Muscle of leg (tissue), 3 donors: ENCODE measurements at regions not wholly inside any gene's neighbourhood (a gene's known extent, or its start where the extent isn't known, plus 50 kb on each side); places are given as distances from the start of the nearest gene placed in this dataset.
"Not testable (repeated sequence)": the region's sequence is repeated elsewhere in the genome, so short reads cannot be mapped to it uniquely, and the experiment has no call there.

Experiments used
- DNase-seq: peaks from one replicate; pipeline ENCODE4 v3.0.0; 2013
- H3K27ac ChIP-seq: one replicate; pipeline ENCODE4 v1.5.1; 2013; ENCODE audit warnings: mild to moderate bottlenecking, low read length, control low read depth
- H3K27me3 ChIP-seq: one replicate; pipeline ENCODE4 v1.6.1; 2013; ENCODE audit warnings: low read length; ENCODE audit not compliant: control insufficient read depth, insufficient read depth
- H3K36me3 ChIP-seq: one replicate; pipeline ENCODE4 v1.6.1; 2013; ENCODE audit warnings: low read length; ENCODE audit not compliant: control insufficient read depth, insufficient read depth
- H3K4me1 ChIP-seq: one replicate; pipeline ENCODE4 v1.6.1; 2013; ENCODE audit warnings: low read length; ENCODE audit not compliant: control insufficient read depth, insufficient read depth
- H3K4me3 ChIP-seq: one replicate; pipeline ENCODE4 v1.5.1; 2013; ENCODE audit warnings: low read length, control low read depth
- H3K9me3 ChIP-seq: replicated peaks from 2 replicates; pipeline ENCODE4 v1.6.1; 2013; ENCODE audit warnings: low read depth, low read length; ENCODE audit not compliant: control insufficient read depth
- WGBS: methylation state at CpG from one replicate; pipeline ENCODE4 v1.1.5; 2013; ENCODE audit warnings: missing lambda C conversion rate; ENCODE audit not compliant: insufficient coverage; 5-methylcytosine and 5-hydroxymethylcytosine counted together

GRCh38 chr11:79627281-79627680 lies 186.5 kb upstream of the TENM4 start:
- H3K9me3 ChIP-seq = peaks cover 3% of the 10 kb centered on the region
- WGBS = 100% methylated on average over 1 of the region's 6 CpGs

DNA sequence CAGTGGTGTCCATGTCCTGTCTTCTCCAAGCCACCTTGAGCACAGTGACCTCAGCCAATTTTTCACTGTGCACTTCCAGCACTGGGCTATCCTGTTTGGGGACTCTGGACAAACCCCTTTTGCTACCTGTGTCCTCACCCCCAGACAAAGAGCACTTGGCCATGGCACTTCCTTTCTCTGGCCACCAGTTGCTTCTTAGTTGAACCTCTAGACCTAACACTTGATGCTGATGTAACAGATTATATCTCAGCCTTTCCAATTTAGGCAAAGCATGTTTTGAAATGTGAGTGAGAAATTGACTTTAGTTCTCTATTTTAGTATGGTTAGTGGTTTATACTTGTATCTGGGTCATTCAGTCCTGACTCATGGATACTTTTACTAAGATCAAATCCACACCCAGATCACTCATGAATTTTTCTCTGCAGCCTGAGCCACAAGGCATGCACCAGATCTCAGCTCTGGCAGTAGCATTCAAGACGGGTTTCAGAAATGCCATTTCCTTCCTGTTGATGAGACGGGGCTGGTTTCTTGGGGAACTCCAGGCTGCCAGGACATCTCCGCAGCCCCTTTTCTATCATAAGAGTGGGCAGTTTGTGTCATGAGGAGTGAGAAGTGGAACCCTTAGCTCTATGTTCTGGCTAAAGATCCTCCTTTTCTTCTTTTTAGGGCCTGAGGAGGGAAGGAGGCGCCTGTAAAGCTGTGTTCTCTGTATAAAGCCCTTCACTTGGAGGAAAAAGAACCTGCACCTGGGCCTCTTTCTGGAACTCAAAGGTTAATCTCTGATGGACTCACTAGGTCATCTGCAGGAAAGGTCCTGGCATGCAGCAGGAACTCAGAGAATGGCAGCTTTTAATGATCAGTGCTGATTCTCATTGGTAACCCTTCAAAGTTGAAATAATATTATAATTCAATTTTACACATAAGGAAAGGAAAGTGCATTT lies 185.6 kb upstream of the TENM4 start:
- no peaks in the 10 kb centered on the region for H3K36me3 ChIP-seq
- H3K9me3 ChIP-seq = peaks cover 3% of the 10 kb centered on the region
- H3K4me1 ChIP-seq = no peaks in the 10 kb centered on the region
- WGBS = 60% methylated on average over 1 of the region's 4 CpGs
- DNase-seq = no peak
- no peak overlapping the region for H3K27ac ChIP-seq
- no peaks in the 10 kb centered on the region for H3K27me3 ChIP-seq
- H3K4me3 ChIP-seq = no peak overlapping the region

More at GRCh38 chr11:79627281-79627680, 186.5 kb upstream of the TENM4 start:
- no peaks in the 10 kb centered on the region for H3K27me3 ChIP-seq
- H3K36me3 ChIP-seq = no peaks in the 10 kb centered on the region
- no peak for DNase-seq
- no peak overlapping the region for H3K4me3 ChIP-seq
- H3K4me1 ChIP-seq = no peaks in the 10 kb centered on the region
- no peak overlapping the region for H3K27ac ChIP-seq

GRCh38 chr11:79623375-79623774 lies 182.5 kb upstream of the TENM4 start:
- Histone ChIP-seq H3K36me3 (no peaks in the 10 kb centered on the region), H3K4me3 (no peak overlapping the region), H3K9me3 (peaks cover 3% of the 10 kb centered on the region), H3K27me3 (no peaks in the 10 kb centered on the region), H3K4me1 (no peaks in the 10 kb centered on the region), H3K27ac (no peak overlapping the region)
- no CpG with 5 or more reads among the region's 2 CpGs for WGBS
- DNase-seq = no peak

GRCh38 chr11:79617561-79617960 lies 176.7 kb upstream of the TENM4 start:
- Histone ChIP-seq H3K27me3 (no peaks in the 10 kb centered on the region), H3K4me3 (no peak overlapping the region), H3K27ac (no peak overlapping the region), H3K9me3 (no peaks in the 10 kb centered on the region), H3K36me3 (no peaks in the 10 kb centered on the region), H3K4me1 (no peaks in the 10 kb centered on the region)
- no peak for DNase-seq
- 33% methylated on average over 1 of the region's 3 CpGs for WGBS

GRCh38 chr11:79616392-79616851 lies 175.6 kb upstream of the TENM4 start:
- Histone ChIP-seq H3K4me1 (no peaks in the 10 kb centered on the region), H3K9me3 (no peaks in the 10 kb centered on the region), H3K4me3 (no peak overlapping the region), H3K27ac (no peak overlapping the region), H3K36me3 (no peaks in the 10 kb centered on the region), H3K27me3 (no peaks in the 10 kb centered on the region)
- no peak for DNase-seq
- no CpG with 5 or more reads among the region's 3 CpGs for WGBS

- Histone ChIP-seq H3K4me3 (no peak overlapping the region), H3K4me1 (no peaks in the 10 kb centered on the region), H3K27me3 (no peaks in the 10 kb centered on the region), H3K9me3 (no peaks in the 10 kb centered on the region), H3K27ac (no peak overlapping the region), H3K36me3 (no peaks in the 10 kb centered on the region)
- DNase-seq = no peak
- 70% methylated on average over 1 of the region's 5 CpGs for WGBS
Measured at GRCh38 chr11:79615425-79615824, 174.6 kb upstream of the TENM4 start.

GRCh38 chr11:79610678-79611077 lies 169.8 kb upstream of the TENM4 start:
- no peaks in the 10 kb centered on the region for H3K36me3 ChIP-seq
- no peak overlapping the region for H3K27ac ChIP-seq
- no peaks in the 10 kb centered on the region for H3K4me1 ChIP-seq
- WGBS = 89% methylated on average over 5 of the region's 7 CpGs
- no peaks in the 10 kb centered on the region for H3K27me3 ChIP-seq
- no peak for DNase-seq
- no peaks in the 10 kb centered on the region for H3K9me3 ChIP-seq
- H3K4me3 ChIP-seq = no peak overlapping the region

- no CpG with 5 or more reads among the region's 1 CpG for WGBS
- H3K27me3 ChIP-seq = no peaks in the 10 kb centered on the region
- H3K4me3 ChIP-seq = no peak overlapping the region
- H3K9me3 ChIP-seq = no peaks in the 10 kb centered on the region
- H3K36me3 ChIP-seq = no peaks in the 10 kb centered on the region
- no peak for DNase-seq
- H3K4me1 ChIP-seq = no peaks in the 10 kb centered on the region
- H3K27ac ChIP-seq = no peak overlapping the region
Measured at GRCh38 chr11:79610139-79610538, 169.3 kb upstream of the TENM4 start.

DNA sequence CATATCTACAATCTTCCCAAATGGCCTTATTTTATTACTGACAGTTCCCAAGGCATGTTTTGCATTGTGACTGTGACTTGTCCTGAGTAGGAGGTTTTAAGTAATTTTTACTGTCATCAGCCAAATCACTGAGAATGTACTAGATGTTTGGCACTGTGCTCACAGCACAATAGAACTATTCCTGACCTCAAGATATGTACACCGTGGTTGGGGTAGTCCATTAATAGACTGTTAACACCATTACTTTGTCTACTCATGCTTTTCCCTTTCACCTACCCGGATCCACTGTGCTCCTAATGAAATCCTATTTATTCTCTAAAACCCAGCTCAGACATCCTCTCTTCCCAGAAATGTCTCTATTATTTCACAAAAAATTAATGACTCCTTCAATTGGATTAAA lies 168.7 kb upstream of the TENM4 start:
- no peak overlapping the region for H3K27ac ChIP-seq
- no peaks in the 10 kb centered on the region for H3K9me3 ChIP-seq
- no peaks in the 10 kb centered on the region for H3K4me1 ChIP-seq
- no peaks in the 10 kb centered on the region for H3K36me3 ChIP-seq
- H3K27me3 ChIP-seq = no peaks in the 10 kb centered on the region
- DNase-seq = no peak
- 90% methylated on average over 2 of the region's 2 CpGs for WGBS
- no peak overlapping the region for H3K4me3 ChIP-seq

DNA sequence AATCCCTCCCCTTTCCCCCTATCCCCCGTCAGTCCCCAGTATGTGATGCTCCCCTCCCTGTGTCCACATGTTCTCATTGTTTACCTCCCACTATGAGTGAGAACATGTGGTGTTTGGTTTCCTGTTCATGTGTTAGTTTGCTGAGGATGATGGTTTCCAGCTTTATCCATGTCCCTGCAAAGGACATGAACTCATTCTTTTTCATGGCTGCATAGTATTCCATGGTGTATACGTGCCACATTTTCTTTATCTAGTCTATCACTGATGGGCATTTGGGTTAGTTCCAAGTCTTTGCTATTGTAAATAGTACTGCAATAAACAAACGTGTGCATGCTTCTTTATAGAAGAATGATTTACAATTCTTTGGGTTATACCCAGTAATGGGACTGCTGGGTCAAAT lies 165.6 kb upstream of the TENM4 start:
- not testable (repeated sequence) for H3K4me1 ChIP-seq, H3K36me3 ChIP-seq, H3K9me3 ChIP-seq, H3K27me3 ChIP-seq, DNase-seq, H3K4me3 ChIP-seq, H3K27ac ChIP-seq
- WGBS = no CpG with 5 or more reads among the region's 3 CpGs
